ENCODE measurements at regions not wholly inside any gene's neighbourhood (a gene's known extent, or its start where the extent isn't known, plus 50 kb on each side); places are given as distances from the start of the nearest gene placed in this dataset.

DNA sequence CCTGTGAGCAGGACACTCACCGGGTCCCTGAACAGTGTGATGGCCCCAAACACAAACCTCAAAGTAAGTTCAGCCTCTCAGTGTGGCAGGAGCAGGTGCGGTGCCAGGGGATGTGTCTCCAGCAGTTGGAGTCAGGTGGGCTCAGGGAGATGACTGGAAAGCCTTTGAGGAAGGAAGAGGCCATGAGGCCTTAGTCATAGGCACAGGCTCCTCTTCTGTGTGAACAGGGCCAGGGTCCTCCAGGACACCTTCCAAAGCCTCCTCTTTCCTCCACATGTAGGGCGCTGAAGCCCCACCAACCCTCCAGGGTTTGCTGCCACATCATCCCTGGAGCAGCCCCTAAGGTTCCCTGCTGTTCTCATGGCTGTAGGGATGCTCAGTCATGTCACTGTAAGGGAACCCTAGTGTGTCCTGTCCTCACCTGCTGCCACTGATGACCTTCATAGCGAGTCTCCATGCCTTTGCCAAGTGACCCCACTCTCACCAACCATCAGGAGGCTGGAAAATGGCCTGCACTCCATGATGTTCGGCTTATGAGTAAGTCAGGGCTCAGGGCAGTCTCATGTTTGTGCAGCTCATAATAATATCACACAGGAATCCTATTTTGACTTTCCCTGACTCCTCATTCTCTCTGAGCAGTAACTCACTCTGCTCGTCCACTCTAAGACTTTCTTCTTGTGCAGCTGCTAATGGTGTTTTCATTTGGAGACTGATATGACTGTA, 1152.9 kb downstream of the RPIA start:
- TF ChIP-seq, protein P1, sequence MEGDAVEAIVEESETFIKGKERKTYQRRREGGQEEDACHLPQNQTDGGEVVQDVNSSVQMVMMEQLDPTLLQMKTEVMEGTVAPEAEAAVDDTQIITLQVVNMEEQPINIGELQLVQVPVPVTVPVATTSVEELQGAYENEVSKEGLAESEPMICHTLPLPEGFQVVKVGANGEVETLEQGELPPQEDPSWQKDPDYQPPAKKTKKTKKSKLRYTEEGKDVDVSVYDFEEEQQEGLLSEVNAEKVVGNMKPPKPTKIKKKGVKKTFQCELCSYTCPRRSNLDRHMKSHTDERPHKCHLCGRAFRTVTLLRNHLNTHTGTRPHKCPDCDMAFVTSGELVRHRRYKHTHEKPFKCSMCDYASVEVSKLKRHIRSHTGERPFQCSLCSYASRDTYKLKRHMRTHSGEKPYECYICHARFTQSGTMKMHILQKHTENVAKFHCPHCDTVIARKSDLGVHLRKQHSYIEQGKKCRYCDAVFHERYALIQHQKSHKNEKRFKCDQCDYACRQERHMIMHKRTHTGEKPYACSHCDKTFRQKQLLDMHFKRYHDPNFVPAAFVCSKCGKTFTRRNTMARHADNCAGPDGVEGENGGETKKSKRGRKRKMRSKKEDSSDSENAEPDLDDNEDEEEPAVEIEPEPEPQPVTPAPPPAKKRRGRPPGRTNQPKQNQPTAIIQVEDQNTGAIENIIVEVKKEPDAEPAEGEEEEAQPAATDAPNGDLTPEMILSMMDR (IDR thresholded peaks at IDR 0.05), result no peak
- TF ChIP-seq POLR2A (IDR thresholded peaks at IDR 0.05), result no peak

All from body of pancreas (tissue), 4 donors.